IMR-90 (cell line): ENCODE measurements at regions not wholly inside any gene's neighbourhood (a gene's known extent, or its start where the extent isn't known, plus 50 kb on each side); places are given as distances from the start of the nearest gene placed in this dataset.

Experiments
- ATAC-seq: fragments of 200-7000 bp; cut with Tn5 transposase; 2 replicates; pipeline ENCODE4 v1.9.1; 2020; ENCODE audit warnings: low read depth, mild to moderate bottlenecking, moderate library complexity
- BruUV-seq: library from RNA; stranded (reverse); fragments of 400-500 nt; replicated peaks from 2 replicates; lab custom pipeline; 2021; lab: Mats Ljungman, UMichigan
- CTCF ChIA-PET: fragments of 300-600 bp; formaldehyde crosslinking; extraction: SDS; loops from one replicate; lab custom pipeline; 2021; ENCODE audit warnings: antibody characterized with exemption; lab: Yijun Ruan, JAX
- POLR2A ChIA-PET: fragments of 300-600 bp; sonication (Branson Sonifier 250); formaldehyde crosslinking; loops from one replicate; lab custom pipeline; 2022; ENCODE audit warnings: antibody characterized with exemption; ENCODE audit not compliant: unreplicated experiment; lab: Charles Lee
- DNase-seq: peaks from one replicate; pipeline ENCODE4 v3.0.0; 2013
- H2AFZ ChIP-seq: replicated peaks from 2 replicates; pipeline ENCODE3; 2013; ENCODE audit warnings: low read length, mild to moderate bottlenecking; ENCODE audit not compliant: poor library complexity
- H2AK5ac ChIP-seq: 2 replicates; pipeline ENCODE4 v1.6.1; 2013; ENCODE audit warnings: low read depth, low read length, inconsistent platforms
- H2AK9ac ChIP-seq: replicated peaks from 2 replicates; pipeline ENCODE3; 2013; ENCODE audit warnings: mild to moderate bottlenecking, low read depth, low read length, moderate library complexity; ENCODE audit not compliant: poor library complexity
- H2BK120ac ChIP-seq: 2 replicates; pipeline ENCODE4 v1.6.1; 2013; ENCODE audit warnings: low read depth, low read length, inconsistent platforms
- H2BK15ac ChIP-seq: 3 replicates; pipeline ENCODE4 v1.6.1; 2013; ENCODE audit warnings: low read depth, low read length, inconsistent platforms
- H2BK20ac ChIP-seq: 2 replicates; pipeline ENCODE4 v1.6.1; 2013; ENCODE audit warnings: low read depth, mild to moderate bottlenecking, inconsistent platforms, low read length, moderate library complexity
- H2BK5ac ChIP-seq: 2 replicates; pipeline ENCODE4 v1.6.1; 2013; ENCODE audit warnings: mild to moderate bottlenecking, low read depth, low read length, inconsistent platforms; ENCODE audit not compliant: poor library complexity, severe bottlenecking
- H3K14ac ChIP-seq: replicated peaks from 2 replicates; pipeline ENCODE4 v1.6.1; 2013; ENCODE audit warnings: low read depth, low read length, inconsistent platforms
- H3K18ac ChIP-seq: 2 replicates; pipeline ENCODE4 v1.6.1; 2013; ENCODE audit warnings: low read depth, low read length, control low read depth
- H3K23ac ChIP-seq: 2 replicates; pipeline ENCODE4 v1.6.1; 2013; ENCODE audit warnings: low read depth, low read length, inconsistent platforms
- H3K27ac ChIP-seq: 2 replicates; pipeline ENCODE4 v1.5.1; 2013; ENCODE audit warnings: mild to moderate bottlenecking, control low read depth, low read length; ENCODE audit not compliant: insufficient read depth
- H3K27me3 ChIP-seq: 2 replicates; pipeline ENCODE4 v1.6.1; 2013; ENCODE audit warnings: low read length; ENCODE audit not compliant: control insufficient read depth, insufficient read depth
- H3K36me3 ChIP-seq: 2 replicates; pipeline ENCODE4 v1.6.1; 2013; ENCODE audit warnings: low read length, mixed read lengths; ENCODE audit not compliant: control insufficient read depth, insufficient read depth
- H3K4ac ChIP-seq: 2 replicates; pipeline ENCODE4 v1.6.1; 2013; ENCODE audit warnings: low read depth, low read length, inconsistent platforms
- H3K4me1 ChIP-seq: 2 replicates; pipeline ENCODE4 v1.6.1; 2013; ENCODE audit warnings: low read length, mixed read lengths; ENCODE audit not compliant: control insufficient read depth, insufficient read depth
- H3K4me2 ChIP-seq: 2 replicates; pipeline ENCODE4 v1.6.1; 2013; ENCODE audit warnings: low read depth, mild to moderate bottlenecking, control low read depth, low read length, moderate library complexity
- H3K4me3 ChIP-seq: 2 replicates; pipeline ENCODE4 v1.5.1; 2013; ENCODE audit warnings: low read depth, mild to moderate bottlenecking, control low read depth, low read length, moderate library complexity; ENCODE audit not compliant: insufficient read depth
- H3K56ac ChIP-seq: 2 replicates; pipeline ENCODE4 v1.6.1; 2013; ENCODE audit warnings: low read length, inconsistent platforms; ENCODE audit not compliant: insufficient read depth; ENCODE audit errors: extremely low read depth
- H3K79me1 ChIP-seq, 2 experiments: 2 replicates each; pipeline ENCODE4 v1.6.1; 2013; ENCODE audit warnings: low read length in 2 of 2, inconsistent platforms in 1 of 2, low read depth in 1 of 2
- H3K9ac ChIP-seq: 2 replicates; pipeline ENCODE4 v1.6.1; 2013; ENCODE audit warnings: low read depth, low read length, control low read depth
- H3K9me1 ChIP-seq: 2 replicates; pipeline ENCODE4 v1.6.1; 2013; ENCODE audit warnings: low read length, inconsistent platforms; ENCODE audit not compliant: insufficient read depth
- H3K9me3 ChIP-seq: 2 replicates; pipeline ENCODE4 v1.6.1; 2013; ENCODE audit warnings: low read length; ENCODE audit not compliant: control insufficient read depth, insufficient read depth
- H4K20me1 ChIP-seq: 2 replicates; pipeline ENCODE4 v1.6.1; 2013; ENCODE audit warnings: low read length, inconsistent platforms; ENCODE audit not compliant: insufficient read depth
- H4K5ac ChIP-seq: 2 replicates; pipeline ENCODE4 v1.6.1; 2013; ENCODE audit warnings: mild to moderate bottlenecking, low read depth, low read length, control low read depth
- H4K8ac ChIP-seq, 2 experiments: 2 replicates each; pipeline ENCODE4 v1.6.1; 2013; ENCODE audit warnings: low read depth in 2 of 2, low read length in 2 of 2, control low read depth in 1 of 2, inconsistent platforms in 1 of 2
- H4K91ac ChIP-seq: 2 replicates; pipeline ENCODE4 v1.6.1; 2013; ENCODE audit warnings: low read depth, low read length, inconsistent platforms; ENCODE audit not compliant: insufficient read depth
- CHD1 ChIP-seq: IDR thresholded peaks from 2 replicates; pipeline ENCODE4 v1.6.1; 2012; ENCODE audit warnings: low read depth, low read length, improper control_type of control experiment
- CTCF ChIP-seq: conservative IDR thresholded peaks from 2 replicates; pipeline ENCODE4 v1.5.1; 2012; ENCODE audit warnings: mild to moderate bottlenecking, low read depth, low read length, improper control_type of control experiment
- FOS ChIP-seq: fragments of 150-350 bp; IDR thresholded peaks from 2 replicates; pipeline ENCODE4 v1.6.1; 2016; ENCODE audit warnings: low read depth, low read length
- MAZ ChIP-seq: IDR thresholded peaks from 2 replicates; pipeline ENCODE4 v1.6.1; 2012; ENCODE audit warnings: low read depth, mild to moderate bottlenecking, low read length, improper control_type of control experiment, moderate library complexity, borderline replicate concordance
- MXI1 ChIP-seq: IDR thresholded peaks from 2 replicates; pipeline ENCODE4 v1.6.1; 2012; ENCODE audit warnings: low read depth, mild to moderate bottlenecking, low read length, moderate library complexity, borderline replicate concordance
- NFE2L2 ChIP-seq: fragments of 150-350 bp; IDR thresholded peaks from 2 replicates; pipeline ENCODE4 v1.6.1; 2016; ENCODE audit warnings: low read depth, mild to moderate bottlenecking, low read length
- POLR2A ChIP-seq: IDR thresholded peaks from 2 replicates; pipeline ENCODE4 v1.6.1; 2012; ENCODE audit warnings: mild to moderate bottlenecking, low read depth, low read length
- RCOR1 ChIP-seq: IDR thresholded peaks from 2 replicates; pipeline ENCODE4 v1.6.1; 2012; ENCODE audit warnings: mild to moderate bottlenecking, low read length, improper control_type of control experiment; ENCODE audit not compliant: insufficient replicate concordance
- RFX5 ChIP-seq: IDR thresholded peaks from 2 replicates; pipeline ENCODE4 v1.8.0; 2012; ENCODE audit warnings: low read depth, mild to moderate bottlenecking, low read length, moderate library complexity
- USF2 ChIP-seq: fragments of 150-350 bp; IDR thresholded peaks from 2 replicates; pipeline ENCODE4 v1.6.1; 2017; ENCODE audit warnings: mild to moderate bottlenecking, antibody characterized with exemption, low read length, low read depth
- WGBS, 2 experiments: methylation state at CpG; one replicate each; pipeline versions ENCODE4 v1.1.5 to v1.1.7; 2013; ENCODE audit warnings: missing lambda C conversion rate in 2 of 2; ENCODE audit not compliant: insufficient read length in 1 of 2; ENCODE audit errors: extremely low coverage in 2 of 2; 5-methylcytosine and 5-hydroxymethylcytosine counted together
- dilution Hi-C: fragments of 300-500 bp; cut with HindIII; formaldehyde crosslinking; loops from one replicate; pipeline ENCODE4 v1.14.3; 2018; ENCODE audit warnings: low sequenced_read_pairs; ENCODE audit not compliant: unreplicated experiment
- in situ Hi-C: fragments of 300-500 bp; cut with MboI; formaldehyde crosslinking; loops from 3 replicates; pipeline ENCODE4 v1.14.3; 2019; ENCODE audit warnings: low sequenced_read_pairs, inconsistent platforms, mixed read lengths
- intact Hi-C: fragments of 100-400 bp; cut with micrococcal nuclease; formaldehyde crosslinking; loops from 2 replicates; pipeline ENCODE4 v1.10.0; 2022
- TF ChIP-seq, protein P1 (sequence below): fragments of 150-350 bp; IDR thresholded peaks from 2 replicates; pipeline ENCODE4 v1.6.1; 2016; ENCODE audit warnings: low read depth, mild to moderate bottlenecking, low read length, moderate library complexity, borderline replicate concordance

DNA sequence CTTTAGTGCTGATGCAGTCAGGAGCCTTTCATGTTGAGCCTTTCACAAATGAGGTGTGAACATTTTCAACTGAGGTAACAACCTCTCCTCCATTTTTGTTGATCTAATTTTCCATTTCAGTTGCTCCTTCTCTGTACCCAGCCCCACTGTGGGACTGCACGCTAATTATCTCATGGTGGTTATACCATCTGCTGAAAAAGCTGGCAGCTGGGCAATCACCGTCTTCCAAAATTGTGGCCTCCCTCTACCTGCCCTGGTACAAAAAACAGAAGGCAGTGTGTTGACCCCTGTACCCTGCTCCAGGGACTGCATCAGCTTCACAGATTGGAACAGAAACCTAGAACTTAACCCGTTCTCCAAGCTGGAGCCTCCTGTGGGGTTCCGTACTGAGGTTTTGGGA is 72.4 kb upstream of the LONRF3 start:
- Histone ChIP-seq H3K4me2 (no peak overlapping the region), H3K4ac (no peak overlapping the region), H3K18ac (no peak overlapping the region), H4K5ac (no peak overlapping the region), H2AFZ (no peak overlapping the region), H3K36me3 (no peaks in the 10 kb centered on the region), H4K20me1 (no peaks in the 10 kb centered on the region), H3K79me1 (no peaks in the 10 kb centered on the region), H3K23ac (no peak overlapping the region), H2BK20ac (no peak overlapping the region), H2AK9ac (no peak overlapping the region), H3K4me1 (no peaks in the 10 kb centered on the region), H3K56ac (no peak overlapping the region), H3K9me3 (no peaks in the 10 kb centered on the region), H3K27ac (no peak overlapping the region), H3K9ac (no peak overlapping the region), H3K27me3 (no peaks in the 10 kb centered on the region), H2AK5ac (no peak overlapping the region), H4K8ac (no peak overlapping the region), H3K14ac (no peak overlapping the region), H2BK15ac (no peak overlapping the region), H2BK5ac (no peak overlapping the region), H4K91ac (no peak overlapping the region), H3K9me1 (no peaks in the 10 kb centered on the region), H2BK120ac (no peak overlapping the region), H3K4me3 (no peak overlapping the region)
- WGBS, 2 experiments, result no CpG with 5 or more reads among the region's 4 CpGs
- intact Hi-C loops, result no loop called here
- dilution Hi-C loops, result no loop called here
- POLR2A ChIA-PET, result no interaction called here
- no TSS peak for BruUV-seq
- in situ Hi-C loops, result no loop called here
- CTCF ChIA-PET, result no interaction called here
- no peak for ATAC-seq
- no peak for TF ChIP-seq FOS
- TF ChIP-seq CTCF, result no peak
- TF ChIP-seq, protein P1, sequence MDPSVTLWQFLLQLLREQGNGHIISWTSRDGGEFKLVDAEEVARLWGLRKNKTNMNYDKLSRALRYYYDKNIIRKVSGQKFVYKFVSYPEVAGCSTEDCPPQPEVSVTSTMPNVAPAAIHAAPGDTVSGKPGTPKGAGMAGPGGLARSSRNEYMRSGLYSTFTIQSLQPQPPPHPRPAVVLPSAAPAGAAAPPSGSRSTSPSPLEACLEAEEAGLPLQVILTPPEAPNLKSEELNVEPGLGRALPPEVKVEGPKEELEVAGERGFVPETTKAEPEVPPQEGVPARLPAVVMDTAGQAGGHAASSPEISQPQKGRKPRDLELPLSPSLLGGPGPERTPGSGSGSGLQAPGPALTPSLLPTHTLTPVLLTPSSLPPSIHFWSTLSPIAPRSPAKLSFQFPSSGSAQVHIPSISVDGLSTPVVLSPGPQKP, result no peak
- no peak for TF ChIP-seq CHD1
- no peak for TF ChIP-seq RFX5
- no peak for TF ChIP-seq POLR2A
- no peak for TF ChIP-seq USF2
- TF ChIP-seq MAZ, result no peak
- TF ChIP-seq MXI1, result no peak
- TF ChIP-seq NFE2L2, result no peak
- TF ChIP-seq RCOR1, result no peak
- no peak for DNase-seq
